Neutrophil (primary cell): ENCODE measurements at regions not wholly inside any gene's neighbourhood (a gene's known extent, or its start where the extent isn't known, plus 50 kb on each side); places are given as distances from the start of the nearest gene placed in this dataset.

Source experiments
- H3K27ac ChIP-seq: fragments of 200-600 bp; sonication (generic); 2 replicates; pipeline ENCODE4 v1.5.1; 2016; ENCODE audit warnings: mild to moderate bottlenecking, moderate library complexity
- H3K27me3 ChIP-seq: fragments of 200-600 bp; sonication (generic); 2 replicates; pipeline ENCODE4 v1.6.0; 2016; ENCODE audit warnings: mild to moderate bottlenecking
- H3K36me3 ChIP-seq: fragments of 200-600 bp; sonication (generic); 2 replicates; pipeline ENCODE4 v1.5.1; 2017
- H3K4me1 ChIP-seq, 2 experiments: fragments of 200-600 bp in 1 of 2; sonication (generic) in 1 of 2; 1 replicate in 1 of 2; 2 replicates in 1 of 2; pipeline versions ENCODE4 v1.5.1 to v1.6.1; 2013 to 2016; ENCODE audit warnings: low read depth in 1 of 2, low read length in 1 of 2, mild to moderate bottlenecking in 1 of 2, moderate library complexity in 1 of 2; ENCODE audit not compliant: control insufficient read depth in 1 of 2, insufficient read depth in 1 of 2
- H3K4me3 ChIP-seq, 2 experiments: fragments of 200-600 bp in 1 of 2; sonication (generic) in 1 of 2; 1 replicate in 1 of 2; 2 replicates in 1 of 2; pipeline ENCODE4 v1.5.1; 2013 to 2016; ENCODE audit warnings: low read depth in 1 of 2, low read length in 1 of 2, mild to moderate bottlenecking in 1 of 2, moderate library complexity in 1 of 2
- H3K9me3 ChIP-seq: fragments of 200-600 bp; sonication (generic); 2 replicates; pipeline ENCODE4 v1.5.1; 2016
- TF ChIP-seq, protein P1 (sequence below): fragments of 200-600 bp; sonication (generic); IDR thresholded peaks from 2 replicates; pipeline ENCODE4 v1.5.1; 2016; ENCODE audit warnings: antibody characterized with exemption

DNA sequence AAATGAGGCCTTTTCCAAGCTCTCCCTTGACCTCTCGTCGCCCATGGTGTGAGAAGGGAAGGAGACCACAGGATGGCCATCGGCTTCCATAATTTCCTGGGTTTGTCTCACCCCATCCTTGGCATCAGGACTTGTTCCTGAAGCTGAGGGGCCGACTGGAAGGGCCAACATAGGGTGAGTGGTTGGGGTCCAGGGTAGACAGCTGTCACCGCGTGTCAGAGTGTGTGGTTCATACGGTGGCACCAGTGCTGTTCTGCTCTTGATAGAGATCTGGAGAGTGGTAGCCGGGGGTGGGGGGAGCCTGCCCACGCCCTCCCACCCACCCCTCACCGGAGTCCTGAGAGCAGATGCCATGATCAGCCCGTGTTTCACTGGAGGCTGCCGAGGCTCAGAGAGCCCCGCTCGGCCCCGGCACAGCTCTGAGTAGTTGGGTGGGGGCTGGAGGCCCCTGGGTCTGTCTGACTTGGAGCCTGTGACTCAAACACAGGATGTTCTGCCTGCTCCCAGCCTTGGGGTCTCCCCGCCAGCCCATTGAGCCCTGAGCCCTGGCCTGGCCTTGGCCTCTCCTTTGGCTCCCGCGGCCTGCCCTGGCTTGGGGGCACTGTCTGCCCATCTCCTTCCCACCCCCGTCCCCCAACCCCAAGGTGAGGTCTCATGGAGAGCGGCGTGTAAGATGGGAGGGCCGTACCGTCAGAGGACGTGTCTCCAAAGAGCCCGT is 53.1 kb upstream of the IER5L start:
- H3K4me1 ChIP-seq: no peaks in the 10 kb centered on the region
- no peak overlapping the region for H3K27ac ChIP-seq
- peaks cover under 1% of the 10 kb centered on the region for H3K27me3 ChIP-seq
- H3K36me3 ChIP-seq: no peaks in the 10 kb centered on the region
- H3K4me3 ChIP-seq: no peak overlapping the region
- no peaks in the 10 kb centered on the region for H3K9me3 ChIP-seq
- TF ChIP-seq, protein P1, sequence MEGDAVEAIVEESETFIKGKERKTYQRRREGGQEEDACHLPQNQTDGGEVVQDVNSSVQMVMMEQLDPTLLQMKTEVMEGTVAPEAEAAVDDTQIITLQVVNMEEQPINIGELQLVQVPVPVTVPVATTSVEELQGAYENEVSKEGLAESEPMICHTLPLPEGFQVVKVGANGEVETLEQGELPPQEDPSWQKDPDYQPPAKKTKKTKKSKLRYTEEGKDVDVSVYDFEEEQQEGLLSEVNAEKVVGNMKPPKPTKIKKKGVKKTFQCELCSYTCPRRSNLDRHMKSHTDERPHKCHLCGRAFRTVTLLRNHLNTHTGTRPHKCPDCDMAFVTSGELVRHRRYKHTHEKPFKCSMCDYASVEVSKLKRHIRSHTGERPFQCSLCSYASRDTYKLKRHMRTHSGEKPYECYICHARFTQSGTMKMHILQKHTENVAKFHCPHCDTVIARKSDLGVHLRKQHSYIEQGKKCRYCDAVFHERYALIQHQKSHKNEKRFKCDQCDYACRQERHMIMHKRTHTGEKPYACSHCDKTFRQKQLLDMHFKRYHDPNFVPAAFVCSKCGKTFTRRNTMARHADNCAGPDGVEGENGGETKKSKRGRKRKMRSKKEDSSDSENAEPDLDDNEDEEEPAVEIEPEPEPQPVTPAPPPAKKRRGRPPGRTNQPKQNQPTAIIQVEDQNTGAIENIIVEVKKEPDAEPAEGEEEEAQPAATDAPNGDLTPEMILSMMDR: no peak

DNA sequence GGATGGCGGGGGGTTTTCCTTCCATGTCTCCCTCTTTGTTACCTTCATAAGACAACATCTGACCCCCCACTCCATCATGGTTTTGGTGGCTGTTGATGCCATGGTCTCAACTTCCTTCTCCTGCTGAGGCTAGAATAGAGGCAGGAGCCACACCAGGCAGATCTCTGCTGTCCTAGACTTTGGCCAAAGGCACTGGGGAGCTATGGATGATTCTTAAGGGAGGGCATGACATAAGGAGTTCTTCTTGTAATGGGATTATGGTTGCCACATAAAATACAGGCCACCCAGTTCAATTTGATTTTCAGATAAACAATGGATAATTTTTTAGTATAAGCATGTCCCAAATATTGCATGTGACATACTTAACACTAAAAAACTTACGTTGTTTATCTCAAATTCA is 52.2 kb upstream of the IER5L start:
- no peaks in the 10 kb centered on the region for H3K36me3 ChIP-seq
- H3K4me1 ChIP-seq: no peaks in the 10 kb centered on the region
- H3K4me3 ChIP-seq: no peak overlapping the region
- TF ChIP-seq, protein P1: no peak
- H3K27me3 ChIP-seq: no peaks in the 10 kb centered on the region
- no peak overlapping the region for H3K27ac ChIP-seq
- no peaks in the 10 kb centered on the region for H3K9me3 ChIP-seq
